DMS53 (cell line): ENCODE measurements at regions not wholly inside any gene's neighbourhood (a gene's known extent, or its start where the extent isn't known, plus 50 kb on each side); places are given as distances from the start of the nearest gene placed in this dataset.
A peak's percentile ranks its signal among the peaks of the same experiment; 100 is the strongest.

Experiments used
- DNase-seq: peaks from one replicate; lab custom pipeline; 2025; lab: John Stamatoyannopoulos, UW

DNA sequence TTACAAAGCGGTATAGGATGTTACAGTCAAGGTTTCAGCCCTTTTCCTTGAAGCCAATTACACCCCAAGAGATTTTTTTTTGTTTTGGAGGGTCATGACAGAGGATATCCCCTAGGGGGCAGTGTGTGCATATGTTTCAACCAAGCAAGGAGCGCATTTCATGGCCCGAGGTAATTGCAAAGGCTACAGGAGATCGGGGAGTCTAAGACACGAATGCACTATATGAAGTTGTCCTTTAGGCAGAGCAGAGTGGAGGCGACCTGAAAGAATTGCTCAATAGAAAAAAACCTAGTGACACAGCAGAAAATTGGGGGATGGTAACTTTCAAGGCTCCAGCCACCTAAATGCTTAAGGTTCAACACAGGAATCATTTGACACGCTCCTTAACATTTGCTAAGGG lies 219.8 kb upstream of the PARD3B start:
- DNase-seq: peak; percentile 89

DNA sequence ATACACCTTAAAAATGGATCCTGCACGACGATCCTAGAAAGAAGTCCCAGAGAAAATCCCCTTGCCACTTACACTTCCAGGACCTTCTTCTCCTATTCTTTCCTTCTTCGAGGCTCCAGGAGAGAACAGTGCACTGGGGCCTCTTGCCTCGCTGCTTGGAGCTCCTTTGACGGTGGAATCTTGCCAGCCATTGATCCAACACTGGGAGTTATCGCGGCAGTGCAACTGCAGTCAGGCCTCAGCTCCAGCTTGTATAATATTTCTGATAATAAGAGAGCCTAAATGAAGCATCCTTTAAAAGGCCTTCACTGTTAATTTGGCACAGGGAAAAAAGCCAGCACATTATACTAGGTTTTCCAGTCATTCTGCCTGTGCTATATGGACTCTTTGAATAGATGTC lies 216.9 kb upstream of the PARD3B start:
- no peak for DNase-seq

GRCh38 chr2:204329016-204329415 lies 216.3 kb upstream of the PARD3B start:
- no peak for DNase-seq

DNA sequence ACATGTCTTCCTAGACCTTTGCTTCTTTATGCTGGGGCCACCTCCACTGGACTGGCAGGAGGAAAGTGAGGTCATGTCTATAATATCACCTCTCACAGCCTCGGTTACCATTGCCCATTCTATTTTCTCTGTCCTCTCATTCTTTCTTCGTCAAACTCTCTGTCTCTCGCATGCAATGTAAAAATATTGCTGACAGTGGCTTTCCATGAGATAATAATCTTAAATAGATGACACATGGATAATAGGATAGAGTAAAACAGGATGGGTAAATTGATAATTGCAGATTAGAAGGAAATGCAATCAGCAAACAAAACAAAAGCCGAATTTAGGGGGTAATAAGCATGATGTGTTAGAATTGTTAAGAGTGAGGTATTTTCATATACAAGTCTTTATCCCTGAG lies 215.7 kb upstream of the PARD3B start:
- no peak for DNase-seq

DNA sequence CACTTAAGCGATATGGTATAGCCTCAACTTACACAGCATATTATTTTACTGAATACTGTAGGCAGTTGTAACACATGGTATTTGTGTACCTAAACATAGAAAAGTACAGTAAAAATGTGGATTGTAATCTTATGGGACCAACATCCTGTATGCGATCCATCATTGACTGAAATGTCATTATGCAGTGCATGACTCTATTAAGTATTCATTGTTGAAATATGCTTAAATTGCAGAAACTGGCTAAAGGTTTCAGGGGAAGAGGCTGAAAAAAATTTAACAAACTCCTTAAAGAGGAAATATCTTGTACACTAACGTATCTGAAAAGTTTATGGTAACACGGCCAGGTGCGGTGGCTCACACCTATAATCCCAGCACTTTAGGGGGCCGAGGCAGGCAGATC lies 214.1 kb upstream of the PARD3B start:
- no peak for DNase-seq

DNA sequence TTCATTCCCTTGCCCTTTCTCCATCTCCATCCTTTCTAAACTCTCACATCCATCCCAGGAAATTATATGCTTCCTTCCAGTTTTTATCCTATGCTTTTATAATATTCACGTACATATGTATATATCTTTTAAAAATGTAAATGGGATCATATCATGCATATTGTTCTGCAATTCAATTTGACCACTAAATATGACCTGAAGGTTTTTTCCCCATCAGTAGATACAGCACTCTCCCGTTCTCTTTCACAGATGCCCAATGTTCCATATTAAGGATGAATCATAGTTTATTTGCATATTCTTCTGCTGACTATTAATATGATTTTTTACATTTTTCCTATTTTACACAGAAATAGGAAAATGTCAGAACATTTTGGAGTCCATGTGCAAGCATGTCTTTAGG lies 213.3 kb upstream of the PARD3B start:
- DNase-seq: no peak

- DNase-seq: no peak
These were observed 212.6 kb upstream of the PARD3B start for GRCh38 chr2:204332706-204333105.

- no peak for DNase-seq
These were observed 211.4 kb upstream of the PARD3B start for GRCh38 chr2:204333861-204334260.

DNA sequence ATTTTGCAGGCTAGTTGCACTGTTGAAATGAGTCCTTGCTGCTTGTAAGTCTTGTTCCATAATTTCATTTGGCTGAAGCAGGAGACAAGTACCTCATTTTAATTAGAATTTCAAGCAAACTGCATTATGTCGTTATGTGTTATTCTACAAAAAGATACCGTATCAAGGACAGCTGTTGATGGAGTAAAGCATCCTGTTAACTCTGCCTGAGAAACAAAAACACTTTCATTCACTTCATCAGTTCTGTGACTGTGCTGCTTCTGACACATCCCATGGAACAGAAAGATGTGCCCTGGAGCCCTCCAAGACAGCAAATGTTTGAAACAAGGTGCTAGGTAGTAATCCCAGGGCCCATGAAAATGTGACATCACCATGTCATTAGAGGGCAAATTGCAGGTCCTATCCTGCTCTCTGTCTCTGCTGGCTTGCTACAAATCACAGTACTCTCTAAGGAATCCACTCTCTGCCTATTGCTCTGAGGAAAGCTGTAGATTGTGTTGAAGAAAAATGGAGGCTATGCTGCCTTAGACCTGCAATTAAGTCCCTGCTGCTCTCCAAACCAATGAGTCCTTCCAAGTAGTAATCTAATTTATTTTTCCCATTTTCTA lies 209.7 kb upstream of the PARD3B start:
- no peak for DNase-seq

DNA sequence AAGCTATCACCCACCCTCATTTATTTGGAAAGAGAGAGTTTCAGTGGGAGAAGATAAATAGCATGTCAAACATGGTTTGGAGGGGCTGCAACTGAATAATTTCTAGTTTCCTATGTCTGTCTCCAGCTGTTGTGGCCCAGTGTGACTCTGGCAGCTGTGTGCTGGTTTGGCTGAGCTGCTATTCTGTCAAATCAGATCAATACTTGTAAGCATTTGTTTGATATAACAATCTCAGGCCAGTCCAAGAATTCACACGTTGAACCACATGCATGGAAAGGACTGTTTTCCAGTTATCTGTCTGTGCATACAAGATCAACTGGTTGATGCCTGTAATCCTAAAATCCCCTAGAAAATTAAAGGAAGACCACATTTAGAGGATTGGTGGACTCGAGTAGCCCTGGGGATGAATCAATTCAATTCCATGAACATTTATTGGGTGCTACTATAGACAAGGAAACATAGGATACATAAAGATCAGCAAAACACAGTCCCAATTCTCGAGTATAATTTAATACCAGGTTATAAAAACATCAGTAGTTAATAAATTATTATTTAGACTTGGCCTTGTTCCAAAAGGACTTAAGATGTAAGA lies 209.0 kb upstream of the PARD3B start:
- DNase-seq: no peak

- DNase-seq: no peak
These were observed 207.6 kb upstream of the PARD3B start for GRCh38 chr2:204337638-204338037.

GRCh38 chr2:204339212-204339715 lies 206.0 kb upstream of the PARD3B start:
- peak; percentile 57 for DNase-seq

- no peak for DNase-seq
These were observed 204.8 kb upstream of the PARD3B start for GRCh38 chr2:204340511-204340910.

DNA sequence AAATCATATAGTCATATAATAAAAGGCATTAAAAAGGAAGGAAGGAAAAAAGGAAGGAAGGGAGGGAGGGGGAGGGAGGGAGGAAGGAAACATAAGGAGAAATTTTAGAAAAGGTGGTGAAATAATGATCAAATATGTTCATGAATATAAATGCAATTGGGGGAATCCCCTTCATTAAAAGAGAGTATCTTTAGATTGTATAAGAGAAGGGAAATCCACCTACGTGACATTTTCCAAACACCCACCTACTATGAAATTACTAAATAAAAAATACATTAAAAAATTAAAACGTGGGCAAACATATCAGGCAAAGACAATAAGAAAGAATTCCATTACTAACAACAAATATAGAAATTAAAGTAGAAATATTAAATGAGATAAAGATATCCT lies 203.4 kb upstream of the PARD3B start:
- no peak for DNase-seq

DNA sequence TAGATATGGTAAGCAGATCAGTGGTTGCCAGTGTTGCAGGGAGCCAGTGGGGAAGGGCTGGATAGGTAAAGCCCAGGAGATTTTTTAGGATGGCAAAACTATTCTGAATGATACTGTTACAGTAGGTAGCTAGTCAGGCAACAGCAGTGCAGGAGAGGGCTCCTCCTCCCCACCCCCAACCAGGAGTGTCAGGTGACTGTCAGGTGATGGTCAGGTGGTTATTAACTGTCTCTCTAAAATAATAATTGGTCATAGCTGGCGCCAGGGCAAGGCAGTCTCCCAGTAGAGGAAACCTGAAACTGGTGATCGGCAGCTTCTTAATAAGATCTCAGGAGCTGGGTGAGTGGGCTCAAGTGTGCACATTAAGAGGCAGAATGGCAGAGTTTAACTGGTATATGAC lies 201.6 kb upstream of the PARD3B start:
- DNase-seq: no peak

GRCh38 chr2:204344119-204344518 lies 201.2 kb upstream of the PARD3B start:
- DNase-seq: no peak

GRCh38 chr2:204346906-204347305 lies 198.4 kb upstream of the PARD3B start:
- DNase-seq: no peak

DNA sequence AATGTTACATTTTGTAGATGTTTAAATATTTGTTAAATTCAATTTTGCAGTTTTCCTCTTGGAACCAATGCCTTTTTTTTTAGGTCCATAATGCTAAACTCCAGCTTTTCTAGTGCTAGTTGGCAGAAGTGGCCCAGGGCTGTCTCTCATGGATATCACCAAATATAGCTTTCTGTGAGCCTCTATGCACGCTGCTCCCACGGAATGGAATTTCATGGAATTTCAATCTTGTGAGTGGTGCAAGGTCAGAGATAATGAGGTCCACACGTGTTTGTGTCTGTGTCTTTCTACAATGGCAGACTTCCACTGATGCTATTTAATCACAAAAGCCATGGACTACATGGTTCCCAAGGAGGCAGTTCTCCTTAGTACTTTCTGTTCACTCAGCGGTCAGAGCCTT lies 191.5 kb upstream of the PARD3B start:
- DNase-seq: no peak

DNA sequence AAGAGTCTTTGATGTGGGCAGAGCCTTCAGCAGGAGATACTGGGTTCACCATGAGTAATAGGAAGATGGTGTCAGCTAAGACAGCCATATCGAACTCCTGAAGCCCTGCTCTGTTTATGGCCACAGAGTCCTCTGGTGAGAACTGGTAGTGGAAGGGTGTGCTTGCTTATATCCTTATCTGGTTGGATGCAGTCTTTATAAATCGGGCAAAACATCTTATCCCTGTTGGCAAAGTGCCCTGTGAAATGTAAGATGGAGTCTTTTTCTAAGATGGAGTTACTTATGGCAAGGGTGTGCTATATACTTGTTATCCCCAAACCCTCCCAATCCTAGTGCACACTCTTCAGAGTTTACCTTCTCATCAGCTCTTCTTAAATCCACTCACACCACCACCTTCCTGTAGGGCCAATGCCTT lies 190.8 kb upstream of the PARD3B start:
- DNase-seq: no peak

- DNase-seq: no peak
These were observed 189.6 kb upstream of the PARD3B start for GRCh38 chr2:204355688-204356087.

GRCh38 chr2:204356151-204356641 lies 189.1 kb upstream of the PARD3B start:
- DNase-seq: no peak

DNA sequence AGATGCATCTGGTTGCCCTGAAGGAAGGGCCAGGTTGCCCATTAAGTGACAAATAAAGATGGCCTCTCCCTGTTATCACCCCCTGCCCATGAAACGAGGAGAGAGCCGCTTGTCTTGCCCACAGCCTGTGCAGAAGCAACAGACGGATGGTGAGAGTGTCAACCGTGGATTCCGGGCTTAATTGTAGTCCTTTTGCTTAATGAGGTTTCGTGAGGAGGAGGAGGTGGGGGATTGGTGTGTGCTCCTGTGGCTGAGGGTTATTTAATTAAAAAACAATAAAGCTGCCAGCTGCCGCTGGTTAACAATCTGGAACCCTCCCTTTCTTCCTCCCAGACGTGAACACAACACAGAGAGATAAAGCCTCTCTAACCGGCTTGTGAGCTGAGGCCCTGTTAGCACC lies 188.0 kb upstream of the PARD3B start:
- DNase-seq: no peak

GRCh38 chr2:204359076-204359475 lies 186.2 kb upstream of the PARD3B start:
- DNase-seq: no peak
